ENCODE measurements at regions not wholly inside any gene's neighbourhood (a gene's known extent, or its start where the extent isn't known, plus 50 kb on each side); places are given as distances from the start of the nearest gene placed in this dataset.

- no peak for ATAC-seq
- Histone ChIP-seq H3K4me3 (no peak overlapping the region), H3K4me2 (no peak overlapping the region), H3K9me3 (no peaks in the 10 kb centered on the region), H3K4me1 (no peaks in the 10 kb centered on the region), H3K27ac (no peak overlapping the region)
- ChIA-PET POLR2A (no interaction called here), CTCF (no interaction called here)
- TF ChIP-seq CHD4 (IDR thresholded peaks at IDR 0.05; ENCODE audit: borderline replicate concordance) (no peak), TFCP2L1 (CRISPR knock-in tag; IDR thresholded peaks at IDR 0.05) (no peak), TP53 (CRISPR knock-in tag; IDR thresholded peaks at IDR 0.05) (no peak), BCL3 (IDR thresholded peaks at IDR 0.05) (no peak), CEBPB (IDR thresholded peaks at IDR 0.05) (no peak), RNF2 (IDR thresholded peaks at IDR 0.05; ENCODE audit: borderline replicate concordance, low read depth) (no peak), HOXA7 (CRISPR knock-in tag; IDR thresholded peaks at IDR 0.05) (no peak), HDAC2 (IDR thresholded peaks at IDR 0.05) (no peak)
- TF ChIP-seq, protein P1, sequence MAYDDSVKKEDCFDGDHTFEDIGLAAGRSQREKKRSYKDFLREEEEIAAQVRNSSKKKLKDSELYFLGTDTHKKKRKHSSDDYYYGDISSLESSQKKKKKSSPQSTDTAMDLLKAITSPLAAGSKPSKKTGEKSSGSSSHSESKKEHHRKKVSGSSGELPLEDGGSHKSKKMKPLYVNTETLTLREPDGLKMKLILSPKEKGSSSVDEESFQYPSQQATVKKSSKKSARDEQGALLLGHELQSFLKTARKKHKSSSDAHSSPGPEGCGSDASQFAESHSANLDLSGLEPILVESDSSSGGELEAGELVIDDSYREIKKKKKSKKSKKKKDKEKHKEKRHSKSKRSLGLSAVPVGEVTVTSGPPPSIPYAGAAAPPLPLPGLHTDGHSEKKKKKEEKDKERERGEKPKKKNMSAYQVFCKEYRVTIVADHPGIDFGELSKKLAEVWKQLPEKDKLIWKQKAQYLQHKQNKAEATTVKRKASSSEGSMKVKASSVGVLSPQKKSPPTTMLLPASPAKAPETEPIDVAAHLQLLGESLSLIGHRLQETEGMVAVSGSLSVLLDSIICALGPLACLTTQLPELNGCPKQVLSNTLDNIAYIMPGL (CRISPR knock-in tag; IDR thresholded peaks at IDR 0.05; ENCODE audit: borderline replicate concordance): no peak
- DNase-seq (ENCODE audit: low read depth in 1 of 2, low spot score in 1 of 2): no peak
- no peak for FAIRE-seq
Measured at GRCh38 chr2:194619366-194619765, 1037.7 kb upstream of the SLC39A10 start.

- ATAC-seq (no peak), DNase-seq (ENCODE audit: low read depth in 1 of 2, low spot score in 1 of 2) (no peak), FAIRE-seq (no peak)
- no peak overlapping the region for H3K27ac ChIP-seq
- H3K4me2 ChIP-seq: no peak overlapping the region
- H3K4me1 ChIP-seq: no peaks in the 10 kb centered on the region
- no peak overlapping the region for H3K4me3 ChIP-seq
- CTCF ChIA-PET: no interaction called here
- H3K9me3 ChIP-seq: no peaks in the 10 kb centered on the region
- POLR2A ChIA-PET: no interaction called here
- TF ChIP-seq, protein P2, sequence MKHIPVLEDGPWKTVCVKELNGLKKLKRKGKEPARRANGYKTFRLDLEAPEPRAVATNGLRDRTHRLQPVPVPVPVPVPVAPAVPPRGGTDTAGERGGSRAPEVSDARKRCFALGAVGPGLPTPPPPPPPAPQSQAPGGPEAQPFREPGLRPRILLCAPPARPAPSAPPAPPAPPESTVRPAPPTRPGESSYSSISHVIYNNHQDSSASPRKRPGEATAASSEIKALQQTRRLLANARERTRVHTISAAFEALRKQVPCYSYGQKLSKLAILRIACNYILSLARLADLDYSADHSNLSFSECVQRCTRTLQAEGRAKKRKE (CRISPR knock-in tag; IDR thresholded peaks at IDR 0.05; ENCODE audit: low read depth): no peak
- TF ChIP-seq CBX8 (IDR thresholded peaks at IDR 0.05) (no peak), ZC3H11A (IDR thresholded peaks at IDR 0.05) (no peak), CEBPB (IDR thresholded peaks at IDR 0.05) (no peak), RARB (CRISPR knock-in tag; IDR thresholded peaks at IDR 0.05) (no peak), FOXS1 (CRISPR knock-in tag; IDR thresholded peaks at IDR 0.05) (no peak), PHF8 (IDR thresholded peaks at IDR 0.05; ENCODE audit: borderline replicate concordance, low read depth) (no peak), HOXB5 (CRISPR knock-in tag; IDR thresholded peaks at IDR 0.05) (no peak), RCOR1 (IDR thresholded peaks at IDR 0.05; ENCODE audit: low read depth, low read length) (no peak)
Measured at GRCh38 chr2:194618432-194618831, 1038.6 kb upstream of the SLC39A10 start.

DNA sequence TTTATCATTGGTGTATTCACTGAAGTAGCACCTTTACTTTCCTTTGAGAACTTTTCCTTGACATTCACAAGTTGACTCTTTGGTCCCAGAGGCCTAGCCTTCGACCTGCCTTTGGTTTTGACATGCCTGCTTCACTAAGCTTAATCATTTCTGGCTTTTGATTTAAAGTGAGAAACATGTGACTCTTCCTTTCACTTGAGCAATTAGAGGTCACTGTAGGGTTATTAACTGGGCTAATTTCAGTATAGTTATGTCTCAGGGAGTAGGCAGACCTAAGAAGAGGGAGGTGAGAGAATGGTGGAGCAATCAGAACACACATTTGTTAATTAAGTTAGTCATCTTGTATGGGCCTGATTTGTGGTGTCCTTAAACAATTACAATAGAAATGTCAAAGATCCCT, 1040.7 kb upstream of the SLC39A10 start:
- Histone ChIP-seq H3K4me2 (no peak overlapping the region), H3K4me3 (no peak overlapping the region), H3K4me1 (no peaks in the 10 kb centered on the region), H3K9me3 (no peaks in the 10 kb centered on the region), H3K27ac (no peak overlapping the region)
- no peak for FAIRE-seq
- ATAC-seq: no peak
- no peak for DNase-seq (ENCODE audit: low read depth in 1 of 2, low spot score in 1 of 2)
- no peak for TF ChIP-seq RAD21 (conservative IDR thresholded peaks at IDR 0.05 in 1 of 2, IDR thresholded peaks at IDR 0.05 in 1 of 2)
- TF ChIP-seq EHMT2 (IDR thresholded peaks at IDR 0.05; ENCODE audit: low read depth): no peak
- no peak for TF ChIP-seq KDM5A (IDR thresholded peaks at IDR 0.05)
- TF ChIP-seq, protein P3, sequence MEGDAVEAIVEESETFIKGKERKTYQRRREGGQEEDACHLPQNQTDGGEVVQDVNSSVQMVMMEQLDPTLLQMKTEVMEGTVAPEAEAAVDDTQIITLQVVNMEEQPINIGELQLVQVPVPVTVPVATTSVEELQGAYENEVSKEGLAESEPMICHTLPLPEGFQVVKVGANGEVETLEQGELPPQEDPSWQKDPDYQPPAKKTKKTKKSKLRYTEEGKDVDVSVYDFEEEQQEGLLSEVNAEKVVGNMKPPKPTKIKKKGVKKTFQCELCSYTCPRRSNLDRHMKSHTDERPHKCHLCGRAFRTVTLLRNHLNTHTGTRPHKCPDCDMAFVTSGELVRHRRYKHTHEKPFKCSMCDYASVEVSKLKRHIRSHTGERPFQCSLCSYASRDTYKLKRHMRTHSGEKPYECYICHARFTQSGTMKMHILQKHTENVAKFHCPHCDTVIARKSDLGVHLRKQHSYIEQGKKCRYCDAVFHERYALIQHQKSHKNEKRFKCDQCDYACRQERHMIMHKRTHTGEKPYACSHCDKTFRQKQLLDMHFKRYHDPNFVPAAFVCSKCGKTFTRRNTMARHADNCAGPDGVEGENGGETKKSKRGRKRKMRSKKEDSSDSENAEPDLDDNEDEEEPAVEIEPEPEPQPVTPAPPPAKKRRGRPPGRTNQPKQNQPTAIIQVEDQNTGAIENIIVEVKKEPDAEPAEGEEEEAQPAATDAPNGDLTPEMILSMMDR (IDR thresholded peaks at IDR 0.05): no peak
- no peak for TF ChIP-seq MYC (IDR thresholded peaks at IDR 0.05; ENCODE audit: borderline replicate concordance, low read length)
- no peak for TF ChIP-seq CHD4 (IDR thresholded peaks at IDR 0.05; ENCODE audit: borderline replicate concordance)
- TF ChIP-seq FOSB (CRISPR knock-in tag; IDR thresholded peaks at IDR 0.05): no peak
- TF ChIP-seq, protein P4, sequence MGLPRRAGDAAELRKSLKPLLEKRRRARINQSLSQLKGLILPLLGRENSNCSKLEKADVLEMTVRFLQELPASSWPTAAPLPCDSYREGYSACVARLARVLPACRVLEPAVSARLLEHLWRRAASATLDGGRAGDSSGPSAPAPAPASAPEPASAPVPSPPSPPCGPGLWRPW (IDR thresholded peaks at IDR 0.05): no peak
- TF ChIP-seq RNF2 (IDR thresholded peaks at IDR 0.05; ENCODE audit: borderline replicate concordance, low read depth): no peak
- TF ChIP-seq ESRRA (IDR thresholded peaks at IDR 0.05; ENCODE audit: borderline replicate concordance, low read length): no peak
- no peak for TF ChIP-seq ZFP36 (IDR thresholded peaks at IDR 0.05; ENCODE audit: borderline replicate concordance, partially characterized antibody)
- TF ChIP-seq, protein P1 (CRISPR knock-in tag; IDR thresholded peaks at IDR 0.05; ENCODE audit: borderline replicate concordance): no peak
- WGBS (ENCODE audit: missing lambda C conversion rate): 6% methylated on average over 1 of the region's 1 CpG
- CTCF ChIA-PET: no interaction called here
- POLR2A ChIA-PET: no interaction called here
